Kidney epithelial cell (primary cell): ENCODE measurements at regions not wholly inside any gene's neighbourhood (a gene's known extent, or its start where the extent isn't known, plus 50 kb on each side); places are given as distances from the start of the nearest gene placed in this dataset.

ENCODE experiments used
- DNase-seq: peaks from one replicate; pipeline ENCODE4 v3.0.0-alpha.2; 2010; ENCODE audit warnings: low read depth
- H3K27me3 ChIP-seq: 2 replicates; pipeline ENCODE4 v1.6.0; 2011; ENCODE audit warnings: low read length; ENCODE audit not compliant: control insufficient read depth, insufficient read depth
- H3K36me3 ChIP-seq: 2 replicates; pipeline ENCODE4 v1.5.1; 2011; ENCODE audit warnings: low read length; ENCODE audit not compliant: control insufficient read depth, insufficient read depth
- H3K4me3 ChIP-seq: 2 replicates; pipeline ENCODE4 v1.5.1; 2011; ENCODE audit warnings: low read depth, mild to moderate bottlenecking, control low read depth, low read length
- TF ChIP-seq, protein P1 (sequence below): IDR thresholded peaks from 2 replicates; pipeline ENCODE4 v1.5.1; 2011; ENCODE audit warnings: mild to moderate bottlenecking, moderate library complexity, low read length, control low read depth, inconsistent platforms; ENCODE audit not compliant: insufficient read depth, poor library complexity, severe bottlenecking

DNA sequence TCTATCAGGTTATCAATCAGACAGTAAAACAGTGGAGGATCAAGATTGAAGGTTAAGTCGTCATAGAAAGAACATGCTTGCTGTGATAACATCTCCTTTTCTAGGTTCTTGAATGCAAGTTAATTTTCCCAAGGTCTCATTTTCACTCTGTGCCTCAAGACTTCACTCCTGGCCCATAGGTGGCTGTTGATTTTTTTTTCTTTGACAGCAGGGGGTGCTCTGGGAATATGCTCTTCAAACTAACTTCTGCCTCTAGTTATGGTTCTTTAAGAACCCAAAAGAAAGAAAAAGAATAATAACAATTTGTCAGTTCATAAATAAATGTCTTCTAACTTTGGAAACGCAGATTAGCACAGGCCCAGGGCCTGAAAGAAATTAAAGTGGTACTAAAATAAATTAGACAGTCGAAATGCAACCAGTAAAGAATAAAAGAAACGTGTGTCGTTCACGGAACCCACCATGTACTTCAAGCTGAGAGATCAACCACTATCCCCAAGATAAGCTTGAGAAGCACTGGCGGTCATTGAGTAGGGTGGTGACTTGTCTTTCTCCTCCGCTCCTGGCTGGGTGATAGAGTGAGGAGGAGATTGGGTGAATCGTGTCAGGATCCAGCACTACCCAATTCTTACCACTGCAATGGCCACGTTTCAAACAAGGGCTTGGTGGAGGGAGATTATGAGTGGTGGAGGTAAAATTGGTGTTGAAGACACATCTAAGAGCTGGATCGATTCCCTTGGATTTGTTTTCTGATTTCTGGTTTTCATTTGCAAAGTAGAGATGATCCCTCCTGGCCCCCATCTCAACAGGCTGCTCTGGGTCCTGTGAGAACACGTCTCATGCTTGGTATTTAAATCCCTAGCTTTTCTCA is 93.4 kb upstream of the IRX4 start:
- TF ChIP-seq, protein P1, sequence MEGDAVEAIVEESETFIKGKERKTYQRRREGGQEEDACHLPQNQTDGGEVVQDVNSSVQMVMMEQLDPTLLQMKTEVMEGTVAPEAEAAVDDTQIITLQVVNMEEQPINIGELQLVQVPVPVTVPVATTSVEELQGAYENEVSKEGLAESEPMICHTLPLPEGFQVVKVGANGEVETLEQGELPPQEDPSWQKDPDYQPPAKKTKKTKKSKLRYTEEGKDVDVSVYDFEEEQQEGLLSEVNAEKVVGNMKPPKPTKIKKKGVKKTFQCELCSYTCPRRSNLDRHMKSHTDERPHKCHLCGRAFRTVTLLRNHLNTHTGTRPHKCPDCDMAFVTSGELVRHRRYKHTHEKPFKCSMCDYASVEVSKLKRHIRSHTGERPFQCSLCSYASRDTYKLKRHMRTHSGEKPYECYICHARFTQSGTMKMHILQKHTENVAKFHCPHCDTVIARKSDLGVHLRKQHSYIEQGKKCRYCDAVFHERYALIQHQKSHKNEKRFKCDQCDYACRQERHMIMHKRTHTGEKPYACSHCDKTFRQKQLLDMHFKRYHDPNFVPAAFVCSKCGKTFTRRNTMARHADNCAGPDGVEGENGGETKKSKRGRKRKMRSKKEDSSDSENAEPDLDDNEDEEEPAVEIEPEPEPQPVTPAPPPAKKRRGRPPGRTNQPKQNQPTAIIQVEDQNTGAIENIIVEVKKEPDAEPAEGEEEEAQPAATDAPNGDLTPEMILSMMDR: no peak
- H3K36me3 ChIP-seq: no peaks in the 10 kb centered on the region
- H3K27me3 ChIP-seq: no peaks in the 10 kb centered on the region
- H3K4me3 ChIP-seq: no peak overlapping the region
- DNase-seq: no peak

DNA sequence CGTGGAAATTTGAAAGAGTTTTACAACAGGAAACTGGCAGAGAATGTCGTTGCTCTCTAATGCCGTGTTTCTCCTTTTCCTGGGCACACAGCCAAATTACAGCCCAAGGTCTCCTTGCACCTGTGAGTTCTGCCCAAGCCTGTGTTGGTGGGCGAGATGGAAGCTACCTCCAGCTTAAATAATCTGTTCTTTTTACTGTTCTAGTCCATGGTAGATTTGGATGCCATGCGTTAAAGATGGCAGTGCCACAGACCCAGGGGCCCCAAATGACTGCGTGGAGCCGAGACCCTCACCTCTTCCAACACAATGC is 92.6 kb upstream of the IRX4 start:
- Histone ChIP-seq H3K36me3 (no peaks in the 10 kb centered on the region), H3K27me3 (no peaks in the 10 kb centered on the region), H3K4me3 (no peak overlapping the region)
- no peak for DNase-seq
- TF ChIP-seq, protein P1: no peak

DNA sequence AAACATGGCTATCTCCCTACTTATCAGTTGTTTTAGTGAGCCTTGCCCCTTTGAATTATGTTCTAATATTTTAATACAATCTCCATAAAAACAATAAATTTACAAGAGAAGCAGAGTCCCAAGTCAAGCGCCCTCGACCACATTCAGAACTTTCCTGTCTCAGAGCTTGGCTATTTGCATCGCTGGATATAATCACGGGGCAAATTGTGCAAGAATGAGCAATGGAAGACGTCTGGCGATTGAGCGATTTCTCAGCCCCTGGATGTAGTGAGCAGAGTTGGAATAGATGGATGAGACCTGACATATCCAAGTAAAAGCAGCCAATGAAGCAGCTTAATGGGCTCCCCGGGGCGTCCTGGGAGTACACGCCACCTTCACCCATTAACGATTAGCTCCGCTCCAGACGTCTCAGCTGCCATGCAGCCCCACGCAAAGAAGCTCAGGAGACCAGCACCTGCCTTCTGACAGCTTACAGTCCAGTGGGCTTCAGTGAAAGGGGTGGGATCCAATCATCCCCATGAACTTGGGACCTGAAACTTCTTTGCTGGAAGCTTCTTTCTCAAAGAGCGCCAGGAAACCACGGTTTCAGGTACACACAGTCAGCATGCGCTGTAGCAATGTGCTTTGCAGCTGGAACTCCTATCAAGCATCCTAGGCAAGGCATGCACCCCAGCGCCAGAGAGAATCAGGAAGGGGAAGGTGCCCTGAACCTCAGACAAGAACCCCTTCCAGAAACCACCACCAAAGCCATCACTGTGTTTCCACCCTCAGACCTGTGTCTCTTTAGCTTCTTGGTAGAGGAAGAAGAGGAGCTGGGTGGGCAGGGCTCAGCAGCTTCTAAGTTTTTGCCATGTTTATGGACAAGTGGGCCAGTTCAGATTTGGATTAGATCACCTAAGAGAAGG is 92.0 kb upstream of the IRX4 start:
- DNase-seq: no peak
- TF ChIP-seq, protein P1: no peak
- H3K36me3 ChIP-seq: no peaks in the 10 kb centered on the region
- no peaks in the 10 kb centered on the region for H3K27me3 ChIP-seq
- no peak overlapping the region for H3K4me3 ChIP-seq

DNA sequence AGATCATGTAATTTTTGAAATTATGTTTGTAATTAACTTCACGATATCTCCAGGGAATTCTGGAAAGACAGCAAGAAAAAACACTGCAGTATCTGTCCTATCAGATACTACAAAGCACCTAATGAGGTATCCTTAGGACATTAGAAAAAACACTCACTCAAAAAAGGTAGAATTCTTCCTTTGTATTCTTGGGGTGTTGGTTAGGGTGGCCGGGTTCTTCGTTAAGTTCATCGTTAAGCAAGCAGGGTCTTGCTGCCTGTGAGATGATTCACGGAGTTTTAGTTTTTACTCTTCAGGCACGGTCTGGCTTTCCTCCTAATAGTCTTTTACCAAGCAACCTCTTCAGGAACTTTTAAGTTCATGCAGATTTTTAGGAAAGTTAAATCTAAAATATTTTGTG is 91.4 kb upstream of the IRX4 start:
- no peak for DNase-seq
- TF ChIP-seq, protein P1: no peak
- no peaks in the 10 kb centered on the region for H3K36me3 ChIP-seq
- H3K27me3 ChIP-seq: no peaks in the 10 kb centered on the region
- no peak overlapping the region for H3K4me3 ChIP-seq

DNA sequence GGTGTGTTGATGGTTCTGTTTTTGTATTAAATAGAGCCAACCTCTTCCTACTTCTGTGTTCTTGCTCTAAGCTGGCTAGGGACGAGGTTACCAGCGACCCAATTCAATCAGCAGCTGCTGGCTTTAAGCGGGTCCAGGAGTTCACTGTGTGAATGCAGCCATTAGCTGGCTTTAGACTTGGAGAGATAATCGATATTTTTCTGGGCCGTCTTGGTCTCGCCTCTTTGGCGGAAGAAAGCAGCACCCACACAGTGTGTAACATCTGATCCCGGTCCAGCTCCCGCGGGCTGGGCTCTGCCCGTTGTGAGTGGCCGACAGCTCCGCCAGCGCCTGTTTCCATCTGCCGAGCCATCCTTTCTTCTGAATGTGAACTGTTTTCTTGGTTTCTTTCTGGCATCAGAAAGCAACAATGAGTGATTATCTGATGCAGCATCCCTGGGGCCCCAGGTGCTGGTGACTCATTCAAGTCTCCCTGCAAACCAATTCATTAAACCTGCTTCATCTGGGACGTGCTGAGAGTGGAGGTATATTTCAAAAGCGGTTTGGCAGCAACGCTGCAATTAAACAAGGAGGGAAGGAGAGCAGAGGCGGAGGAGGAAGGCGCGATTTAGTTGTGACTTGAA is 90.8 kb upstream of the IRX4 start:
- Histone ChIP-seq H3K27me3 (no peaks in the 10 kb centered on the region), H3K36me3 (no peaks in the 10 kb centered on the region), H3K4me3 (no peak overlapping the region)
- TF ChIP-seq, protein P1: no peak
- DNase-seq: no peak
